Activated naive CD4-positive, alpha-beta T cell treated with anti-CD3 and anti-CD28 coated beads, Interleukin-2, amount 50 U/mL, for 24 hours (primary cell): ENCODE measurements at regions not wholly inside any gene's neighbourhood (a gene's known extent, or its start where the extent isn't known, plus 50 kb on each side); places are given as distances from the start of the nearest gene placed in this dataset.
A peak's percentile ranks its signal among the peaks of the same experiment; 100 is the strongest.
"Not testable (repeated sequence)": the region's sequence is repeated elsewhere in the genome, so short reads cannot be mapped to it uniquely, and the experiment has no call there.

Source experiments
- H3K27ac Mint-ChIP-seq: one replicate; pipeline ENCODE4 v1.8.0; 2021; ENCODE audit warnings: mild to moderate bottlenecking, mixed read lengths
- H3K27me3 Mint-ChIP-seq: one replicate; pipeline ENCODE4 v1.8.0; 2021; ENCODE audit warnings: mixed read lengths
- H3K36me3 Mint-ChIP-seq: one replicate; pipeline ENCODE4 v1.8.0; 2021; ENCODE audit warnings: mixed read lengths
- H3K4me1 Mint-ChIP-seq: one replicate; pipeline ENCODE4 v1.8.0; 2021; ENCODE audit warnings: mixed read lengths
- H3K4me3 Mint-ChIP-seq: one replicate; pipeline ENCODE4 v1.8.0; 2021; ENCODE audit warnings: mild to moderate bottlenecking, mixed read lengths
- H3K9me3 Mint-ChIP-seq: one replicate; pipeline ENCODE4 v1.8.0; 2021; ENCODE audit warnings: mixed read lengths

DNA sequence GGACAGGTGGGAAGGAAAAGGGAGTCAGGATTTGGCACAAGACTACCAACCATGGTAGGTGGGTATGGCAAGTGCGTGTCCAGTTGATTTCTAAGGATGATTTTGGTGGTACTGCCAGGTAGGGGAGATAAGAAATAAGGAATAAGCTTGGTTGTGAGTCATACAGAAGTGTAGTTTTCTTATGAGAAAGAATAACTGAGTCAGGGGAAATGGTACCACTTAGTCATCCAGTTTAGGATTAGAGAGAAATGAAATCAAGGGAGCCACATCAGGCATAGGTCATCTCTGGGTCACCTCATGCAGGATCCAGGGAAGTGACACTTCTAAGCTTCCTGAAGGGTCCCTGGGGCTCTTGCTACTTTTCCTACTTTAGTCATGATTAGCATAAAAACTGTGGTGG lies 107.1 kb upstream of the C1GALT1C1 start:
- Mint-ChIP-seq H3K4me3 (no peak overlapping the region), H3K27me3 (no peaks in the 10 kb centered on the region), H3K9me3 (no peaks in the 10 kb centered on the region), H3K27ac (peak overlapping the region; percentile 36), H3K36me3 (no peaks in the 10 kb centered on the region), H3K4me1 (peaks cover 21% of the 10 kb centered on the region)

GRCh38 chrX:120735966-120736365 lies 106.1 kb upstream of the C1GALT1C1 start:
- H3K27ac Mint-ChIP-seq: no peak overlapping the region
- no peaks in the 10 kb centered on the region for H3K36me3 Mint-ChIP-seq
- H3K9me3 Mint-ChIP-seq: no peaks in the 10 kb centered on the region
- H3K4me1 Mint-ChIP-seq: peaks cover 21% of the 10 kb centered on the region
- H3K27me3 Mint-ChIP-seq: no peaks in the 10 kb centered on the region
- H3K4me3 Mint-ChIP-seq: no peak overlapping the region

- no peaks in the 10 kb centered on the region for H3K36me3 Mint-ChIP-seq
- H3K4me1 Mint-ChIP-seq: peaks cover 16% of the 10 kb centered on the region
- H3K27me3 Mint-ChIP-seq: no peaks in the 10 kb centered on the region
- no peak overlapping the region for H3K4me3 Mint-ChIP-seq
- H3K9me3 Mint-ChIP-seq: no peaks in the 10 kb centered on the region
- no peak overlapping the region for H3K27ac Mint-ChIP-seq
Observed at GRCh38 chrX:120732879-120733278, 103.0 kb upstream of the C1GALT1C1 start.

- Mint-ChIP-seq H3K9me3 (no peaks in the 10 kb centered on the region), H3K4me1 (peaks cover 12% of the 10 kb centered on the region), H3K4me3 (no peak overlapping the region), H3K36me3 (no peaks in the 10 kb centered on the region), H3K27ac (no peak overlapping the region), H3K27me3 (no peaks in the 10 kb centered on the region)
Observed at GRCh38 chrX:120732461-120732860, 102.6 kb upstream of the C1GALT1C1 start.

GRCh38 chrX:120731386-120731785 lies 101.5 kb upstream of the C1GALT1C1 start:
- H3K4me3 Mint-ChIP-seq: no peak overlapping the region
- H3K27ac Mint-ChIP-seq: no peak overlapping the region
- H3K27me3 Mint-ChIP-seq: no peaks in the 10 kb centered on the region

DNA sequence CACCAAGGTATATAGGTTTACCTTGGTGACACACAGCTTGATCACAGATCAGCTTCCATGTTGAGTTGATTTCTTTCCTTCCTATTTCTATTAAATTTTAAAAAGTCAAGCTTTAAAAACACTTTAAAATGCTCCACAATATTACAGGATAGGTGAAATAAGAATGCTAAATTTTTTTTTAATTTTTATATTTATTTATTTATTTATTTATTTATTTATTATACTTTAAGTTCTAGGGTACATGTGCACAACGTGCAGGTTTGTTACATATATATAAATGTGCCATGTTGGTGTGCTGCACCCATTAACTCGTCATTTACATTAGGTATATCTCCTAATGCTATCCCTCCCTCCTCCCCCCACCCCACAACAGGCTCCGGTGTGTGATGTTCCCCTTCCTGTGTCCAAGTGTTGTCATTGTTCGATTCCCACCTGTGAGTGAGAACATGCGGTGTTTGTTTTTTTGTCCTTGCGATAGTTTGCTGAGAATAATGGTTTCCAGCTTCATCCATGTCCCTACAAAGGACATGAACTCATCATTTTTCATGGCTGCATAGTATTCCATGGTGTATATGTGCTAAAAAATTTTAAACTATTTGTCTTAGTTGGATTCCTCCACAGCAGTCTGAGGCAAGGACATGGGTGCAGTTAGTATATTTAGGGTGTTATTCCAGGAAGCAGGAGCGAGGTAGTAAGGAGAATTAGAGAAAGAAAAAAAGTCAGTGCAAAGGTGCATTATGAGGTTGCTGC lies 99.8 kb upstream of the C1GALT1C1 start:
- not testable (repeated sequence) for H3K36me3 Mint-ChIP-seq, H3K4me1 Mint-ChIP-seq, H3K27ac Mint-ChIP-seq, H3K9me3 Mint-ChIP-seq, H3K4me3 Mint-ChIP-seq, H3K27me3 Mint-ChIP-seq

More at GRCh38 chrX:120731386-120731785, 101.5 kb upstream of the C1GALT1C1 start:
- no peaks in the 10 kb centered on the region for H3K9me3 Mint-ChIP-seq
- peaks cover under 1% of the 10 kb centered on the region for H3K4me1 Mint-ChIP-seq
- no peaks in the 10 kb centered on the region for H3K36me3 Mint-ChIP-seq

GRCh38 chrX:120727911-120728310 lies 98.1 kb upstream of the C1GALT1C1 start:
- no peaks in the 10 kb centered on the region for H3K36me3 Mint-ChIP-seq
- H3K4me3 Mint-ChIP-seq: no peak overlapping the region
- no peaks in the 10 kb centered on the region for H3K27me3 Mint-ChIP-seq
- no peaks in the 10 kb centered on the region for H3K9me3 Mint-ChIP-seq
- H3K27ac Mint-ChIP-seq: no peak overlapping the region
- H3K4me1 Mint-ChIP-seq: no peaks in the 10 kb centered on the region

DNA sequence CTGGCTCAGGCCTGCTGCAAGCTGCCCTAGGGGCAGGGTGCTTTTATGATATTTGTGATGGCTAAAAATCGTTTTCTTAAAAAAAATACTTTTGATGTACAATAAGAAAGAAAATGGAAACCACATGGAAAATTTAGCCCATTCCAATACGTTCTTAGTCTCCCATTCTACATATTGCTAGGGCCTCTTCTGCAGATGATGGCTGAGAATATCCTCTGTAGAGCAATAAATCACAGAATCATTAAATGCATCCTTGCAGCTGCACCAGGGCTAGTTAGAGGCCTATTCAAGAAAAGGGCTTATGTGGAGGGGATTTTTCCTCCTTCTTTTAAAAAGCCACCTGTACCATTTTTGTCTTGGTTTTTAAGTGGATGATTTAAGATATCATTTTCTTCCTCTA lies 97.6 kb upstream of the C1GALT1C1 start:
- no peaks in the 10 kb centered on the region for H3K9me3 Mint-ChIP-seq
- no peaks in the 10 kb centered on the region for H3K27me3 Mint-ChIP-seq
- H3K4me3 Mint-ChIP-seq: no peak overlapping the region
- no peaks in the 10 kb centered on the region for H3K4me1 Mint-ChIP-seq
- no peak overlapping the region for H3K27ac Mint-ChIP-seq
- H3K36me3 Mint-ChIP-seq: no peaks in the 10 kb centered on the region

- H3K4me1 Mint-ChIP-seq: no peaks in the 10 kb centered on the region
- H3K36me3 Mint-ChIP-seq: no peaks in the 10 kb centered on the region
- H3K27me3 Mint-ChIP-seq: no peaks in the 10 kb centered on the region
- no peak overlapping the region for H3K27ac Mint-ChIP-seq
- H3K9me3 Mint-ChIP-seq: no peaks in the 10 kb centered on the region
- H3K4me3 Mint-ChIP-seq: no peak overlapping the region
Observed at GRCh38 chrX:120726294-120726693, 96.4 kb upstream of the C1GALT1C1 start.

- no peaks in the 10 kb centered on the region for H3K4me1 Mint-ChIP-seq
- no peak overlapping the region for H3K4me3 Mint-ChIP-seq
- no peaks in the 10 kb centered on the region for H3K9me3 Mint-ChIP-seq
- no peaks in the 10 kb centered on the region for H3K36me3 Mint-ChIP-seq
- no peak overlapping the region for H3K27ac Mint-ChIP-seq
- no peaks in the 10 kb centered on the region for H3K27me3 Mint-ChIP-seq
Observed at GRCh38 chrX:120725874-120726273, 96.0 kb upstream of the C1GALT1C1 start.

DNA sequence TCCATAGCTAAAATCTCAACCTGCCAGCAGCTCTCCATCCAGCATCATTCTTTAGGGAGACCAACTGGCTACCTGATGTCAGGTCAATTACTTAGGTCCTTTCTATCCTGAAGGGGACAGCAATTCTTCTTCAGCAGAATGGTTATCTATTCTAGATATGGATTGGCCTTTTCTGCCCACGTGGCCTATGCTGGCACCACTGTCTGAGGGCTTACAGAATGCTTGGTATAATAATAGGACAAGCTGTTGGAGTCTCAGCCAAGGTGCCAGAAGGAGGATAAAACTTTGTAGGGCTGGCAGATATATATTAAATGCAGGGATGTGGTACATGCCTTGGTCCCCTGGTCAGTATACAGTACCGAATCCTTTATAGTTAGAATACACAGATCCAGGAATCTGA lies 89.8 kb upstream of the C1GALT1C1 start:
- no peaks in the 10 kb centered on the region for H3K9me3 Mint-ChIP-seq
- no peak overlapping the region for H3K4me3 Mint-ChIP-seq
- no peaks in the 10 kb centered on the region for H3K36me3 Mint-ChIP-seq
- no peak overlapping the region for H3K27ac Mint-ChIP-seq
- H3K27me3 Mint-ChIP-seq: no peaks in the 10 kb centered on the region
- no peaks in the 10 kb centered on the region for H3K4me1 Mint-ChIP-seq

DNA sequence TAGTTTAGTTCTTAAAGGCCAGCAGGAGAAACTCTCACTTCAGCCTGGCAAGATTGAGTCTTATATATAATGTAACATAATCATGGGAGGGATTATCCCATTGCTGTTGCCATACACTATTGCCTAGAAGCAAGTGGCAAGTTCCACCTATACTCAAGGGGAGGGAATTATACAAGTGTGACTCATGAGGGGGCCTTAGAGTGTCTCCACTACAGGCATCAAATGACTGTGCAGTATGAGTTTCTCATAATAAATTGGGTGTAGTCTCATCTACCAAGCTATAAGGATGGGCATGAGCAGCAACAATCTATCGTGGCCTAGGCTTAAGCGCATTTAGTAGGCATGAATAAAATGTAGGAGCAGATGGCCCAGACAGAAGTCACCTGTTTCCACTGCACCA lies 89.1 kb upstream of the C1GALT1C1 start:
- no peaks in the 10 kb centered on the region for H3K9me3 Mint-ChIP-seq
- no peaks in the 10 kb centered on the region for H3K27me3 Mint-ChIP-seq
- no peak overlapping the region for H3K27ac Mint-ChIP-seq
- H3K4me1 Mint-ChIP-seq: no peaks in the 10 kb centered on the region
- no peak overlapping the region for H3K4me3 Mint-ChIP-seq
- no peaks in the 10 kb centered on the region for H3K36me3 Mint-ChIP-seq

GRCh38 chrX:120702337-120702736 lies 72.5 kb upstream of the C1GALT1C1 start:
- not testable (repeated sequence) for H3K27ac Mint-ChIP-seq, H3K27me3 Mint-ChIP-seq, H3K36me3 Mint-ChIP-seq, H3K9me3 Mint-ChIP-seq, H3K4me3 Mint-ChIP-seq
- H3K4me1 Mint-ChIP-seq: peaks cover 15% of the 10 kb centered on the region

GRCh38 chrX:120697053-120697452 lies 67.2 kb upstream of the C1GALT1C1 start:
- Mint-ChIP-seq H3K9me3 (peaks cover 7% of the 10 kb centered on the region), H3K4me1 (peaks cover 28% of the 10 kb centered on the region), H3K27ac (peak overlapping the region; percentile 86), H3K36me3 (peaks cover 1% of the 10 kb centered on the region), H3K4me3 (peak overlapping the region; percentile 48), H3K27me3 (no peaks in the 10 kb centered on the region)

- Mint-ChIP-seq H3K4me1 (peaks cover 28% of the 10 kb centered on the region), H3K9me3 (no peaks in the 10 kb centered on the region), H3K4me3 (no peak overlapping the region), H3K27ac (no peak overlapping the region), H3K36me3 (no peaks in the 10 kb centered on the region), H3K27me3 (no peaks in the 10 kb centered on the region)
Observed at GRCh38 chrX:120692319-120692718, 62.5 kb upstream of the C1GALT1C1 start.

DNA sequence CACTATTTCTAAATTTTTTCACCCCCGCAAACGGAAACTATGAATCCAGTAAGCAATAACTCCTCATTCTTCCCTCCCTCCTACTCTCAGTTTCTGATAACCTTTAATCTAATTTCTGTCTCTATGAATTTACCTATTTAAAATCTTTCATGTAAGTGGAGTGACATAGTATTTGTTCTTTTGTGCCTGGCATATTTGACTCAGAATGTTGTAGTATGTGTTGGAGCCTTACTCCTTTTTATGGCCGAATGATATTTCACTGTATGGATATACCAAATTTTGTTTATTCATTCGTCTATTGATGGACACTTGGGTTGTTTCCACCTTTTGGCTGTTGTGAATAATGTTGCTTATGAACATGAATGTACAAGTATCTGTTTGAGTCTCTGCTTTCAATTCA lies 61.1 kb upstream of the C1GALT1C1 start:
- Mint-ChIP-seq H3K4me1 (peaks cover 14% of the 10 kb centered on the region), H3K27me3 (no peaks in the 10 kb centered on the region), H3K36me3 (no peaks in the 10 kb centered on the region), H3K27ac (peak overlapping the region; percentile 8), H3K4me3 (peak overlapping the region; percentile 5), H3K9me3 (no peaks in the 10 kb centered on the region)

- H3K27ac Mint-ChIP-seq: peak overlapping the region; percentile 9
Observed at GRCh38 chrX:120690344-120690743, 60.5 kb upstream of the C1GALT1C1 start.

More at GRCh38 chrX:120690344-120690743, 60.5 kb upstream of the C1GALT1C1 start:
- Mint-ChIP-seq H3K4me1 (peaks cover 14% of the 10 kb centered on the region), H3K36me3 (no peaks in the 10 kb centered on the region), H3K4me3 (no peak overlapping the region), H3K27me3 (no peaks in the 10 kb centered on the region), H3K9me3 (no peaks in the 10 kb centered on the region)
